ENCODE measurements at regions not wholly inside any gene's neighbourhood (a gene's known extent, or its start where the extent isn't known, plus 50 kb on each side); places are given as distances from the start of the nearest gene placed in this dataset.

GRCh38 chr3:193933451-193933850 lies 202.5 kb upstream of the HES1 start:
- TF ChIP-seq, protein P1, sequence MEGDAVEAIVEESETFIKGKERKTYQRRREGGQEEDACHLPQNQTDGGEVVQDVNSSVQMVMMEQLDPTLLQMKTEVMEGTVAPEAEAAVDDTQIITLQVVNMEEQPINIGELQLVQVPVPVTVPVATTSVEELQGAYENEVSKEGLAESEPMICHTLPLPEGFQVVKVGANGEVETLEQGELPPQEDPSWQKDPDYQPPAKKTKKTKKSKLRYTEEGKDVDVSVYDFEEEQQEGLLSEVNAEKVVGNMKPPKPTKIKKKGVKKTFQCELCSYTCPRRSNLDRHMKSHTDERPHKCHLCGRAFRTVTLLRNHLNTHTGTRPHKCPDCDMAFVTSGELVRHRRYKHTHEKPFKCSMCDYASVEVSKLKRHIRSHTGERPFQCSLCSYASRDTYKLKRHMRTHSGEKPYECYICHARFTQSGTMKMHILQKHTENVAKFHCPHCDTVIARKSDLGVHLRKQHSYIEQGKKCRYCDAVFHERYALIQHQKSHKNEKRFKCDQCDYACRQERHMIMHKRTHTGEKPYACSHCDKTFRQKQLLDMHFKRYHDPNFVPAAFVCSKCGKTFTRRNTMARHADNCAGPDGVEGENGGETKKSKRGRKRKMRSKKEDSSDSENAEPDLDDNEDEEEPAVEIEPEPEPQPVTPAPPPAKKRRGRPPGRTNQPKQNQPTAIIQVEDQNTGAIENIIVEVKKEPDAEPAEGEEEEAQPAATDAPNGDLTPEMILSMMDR (IDR thresholded peaks at IDR 0.05) = no peak
- no peak for TF ChIP-seq POLR2AphosphoS5 (IDR thresholded peaks at IDR 0.05)

Data from prostate gland (tissue), 2 donors.